GM12878 (cell line): ENCODE measurements at regions not wholly inside any gene's neighbourhood (a gene's known extent, or its start where the extent isn't known, plus 50 kb on each side); places are given as distances from the start of the nearest gene placed in this dataset.

Experiments used
- ATAC-seq: fragments of 200-7000 bp; cut with Tn5 transposase; 3 replicates; pipeline ENCODE4 v1.9.1; 2020; ENCODE audit warnings: mild to moderate bottlenecking, moderate library complexity
- BruUV-seq: library from RNA; stranded (reverse); fragments of 400-500 nt; replicated peaks from 2 replicates; lab custom pipeline; 2021; lab: Mats Ljungman, UMichigan
- CTCF ChIA-PET: fragments of 300-600 bp; sonication (Branson Sonifier 250); formaldehyde crosslinking; extraction: SDS; loops from one replicate; lab custom pipeline; 2021; ENCODE audit warnings: inconsistent platforms; lab: Yijun Ruan, JAX
- POLR2A ChIA-PET: fragments of 350-600 bp; formaldehyde crosslinking; extraction: SDS; loops from one replicate; lab custom pipeline; 2021; ENCODE audit warnings: inconsistent platforms; lab: Charles Lee
- RAD21 ChIA-PET: fragments of 300-600 bp; sonication (Branson Sonifier 250); formaldehyde crosslinking; loops from one replicate; lab custom pipeline; 2023; ENCODE audit warnings: antibody characterized with exemption; ENCODE audit not compliant: unreplicated experiment; lab: Charles Lee
- SMC1A ChIA-PET: fragments of 300-600 bp; sonication (Branson Sonifier 250); formaldehyde crosslinking; loops from one replicate; lab custom pipeline; 2023; ENCODE audit not compliant: unreplicated experiment, uncharacterized antibody; lab: Charles Lee
- DNase-seq: peaks from one replicate; pipeline ENCODE4 v3.0.0-alpha.2; 2011; ENCODE audit warnings: low read depth, low spot score
- FAIRE-seq: peaks from 3 replicates; lab custom pipeline; 2011; peaks lifted over from hg19 to GRCh38; lab: Jason Lieb, UNC
- H2AFZ ChIP-seq: 2 replicates; pipeline ENCODE4 v1.6.0; 2011; ENCODE audit warnings: low read depth, low read length, control low read depth; ENCODE audit not compliant: control insufficient read depth
- H3K27ac ChIP-seq: 2 replicates; pipeline ENCODE4 v1.5.1; 2011; ENCODE audit warnings: control low read depth; ENCODE audit not compliant: control insufficient read depth, insufficient read depth
- H3K27me3 ChIP-seq, 2 experiments: replicated peaks in 1 of 2; 2 replicates each; pipeline versions ENCODE4 v1.6.0 to v1.6.1; 2011; ENCODE audit warnings: low read length in 1 of 2; ENCODE audit not compliant: control insufficient read depth in 2 of 2, insufficient read depth in 2 of 2
- H3K36me3 ChIP-seq, 2 experiments: 2 replicates each; pipeline ENCODE4 v1.5.1; 2011; ENCODE audit warnings: low read length in 1 of 2; ENCODE audit not compliant: control insufficient read depth in 2 of 2, insufficient read depth in 2 of 2
- H3K4me1 ChIP-seq: 2 replicates; pipeline ENCODE4 v1.6.1; 2011; ENCODE audit warnings: mild to moderate bottlenecking, low read length, moderate library complexity, mixed read lengths; ENCODE audit not compliant: control insufficient read depth, insufficient read depth
- H3K4me2 ChIP-seq: 2 replicates; pipeline ENCODE4 v1.6.0; 2011; ENCODE audit warnings: control low read depth; ENCODE audit not compliant: control insufficient read depth, insufficient read depth
- H3K4me3 ChIP-seq: fragments of 200-600 bp; sonication (generic); 2 replicates; pipeline ENCODE4 v1.5.1; 2016
- H3K79me2 ChIP-seq: 2 replicates; pipeline ENCODE4 v1.6.0; 2011; ENCODE audit warnings: low read length; ENCODE audit not compliant: control insufficient read depth, insufficient read depth
- H3K9ac ChIP-seq: 2 replicates; pipeline ENCODE4 v1.8.0; 2011; ENCODE audit warnings: low read length, control low read depth, mixed read lengths; ENCODE audit not compliant: control insufficient read depth, insufficient read depth
- H3K9me3 ChIP-seq: replicated peaks from 3 replicates; pipeline ENCODE4 v1.5.1; 2011; ENCODE audit warnings: mild to moderate bottlenecking, low read length; ENCODE audit not compliant: control insufficient read depth, insufficient read depth
- H4K20me1 ChIP-seq: 2 replicates; pipeline ENCODE4 v1.6.0; 2011; ENCODE audit not compliant: control insufficient read depth, insufficient read depth
- ATF2 ChIP-seq: IDR thresholded peaks from 2 replicates; pipeline ENCODE4 v1.6.1; 2012; ENCODE audit warnings: low read length, inconsistent platforms
- EED ChIP-seq: sonication (generic); IDR thresholded peaks from 2 replicates; pipeline ENCODE4 v1.6.1; 2016; ENCODE audit warnings: antibody characterized with exemption, low read depth
- ESRRA ChIP-seq: IDR thresholded peaks from 2 replicates; pipeline ENCODE4 v1.6.1; 2012; ENCODE audit warnings: mild to moderate bottlenecking, low read length, improper control_type of control experiment
- IKZF1 ChIP-seq: fragments of 450-650 bp; conservative IDR thresholded peaks from 2 replicates; pipeline ENCODE4 v1.6.1; 2017; ENCODE audit warnings: antibody characterized with exemption, mild to moderate bottlenecking
- IKZF2 ChIP-seq, 2 experiments: fragments of 450-650 bp; IDR thresholded peaks; 2 replicates each; pipeline ENCODE4 v1.6.1; 2017; ENCODE audit warnings: mild to moderate bottlenecking in 2 of 2, moderate library complexity in 2 of 2
- KAT2A ChIP-seq: conservative IDR thresholded peaks from 2 replicates; pipeline ENCODE4 v1.6.1; 2011; ENCODE audit warnings: low read depth, low read length; ENCODE audit not compliant: control insufficient read depth
- MYC ChIP-seq: IDR thresholded peaks from 2 replicates; pipeline ENCODE4 v1.6.1; 2011; ENCODE audit warnings: mild to moderate bottlenecking, low read length, moderate library complexity, inconsistent platforms; ENCODE audit not compliant: insufficient read depth, insufficient replicate concordance, insufficient read length, severe bottlenecking
- RELA ChIP-seq: fragments of 450-650 bp; IDR thresholded peaks from 2 replicates; pipeline ENCODE4 v1.8.0; 2014; ENCODE audit warnings: borderline replicate concordance; ENCODE audit not compliant: partially characterized antibody
- SMAD1 ChIP-seq: fragments of 450-650 bp; IDR thresholded peaks from 2 replicates; pipeline ENCODE4 v1.6.1; 2018; ENCODE audit warnings: mild to moderate bottlenecking, low read depth; ENCODE audit not compliant: partially characterized antibody
- SPI1 ChIP-seq: IDR thresholded peaks from 2 replicates; pipeline ENCODE4 v1.6.1; 2011; ENCODE audit warnings: low read depth, mild to moderate bottlenecking, low read length, moderate library complexity, borderline replicate concordance; ENCODE audit not compliant: insufficient read depth
- SRF ChIP-seq, 2 experiments: IDR thresholded peaks; 2 replicates each; pipeline ENCODE4 v1.6.1; 2011; ENCODE audit warnings: low read depth in 2 of 2, low read length in 2 of 2, mild to moderate bottlenecking in 1 of 2, moderate library complexity in 1 of 2
- YY1 ChIP-seq: IDR thresholded peaks from 2 replicates; pipeline ENCODE4 v1.6.1; 2011; ENCODE audit warnings: low read depth, mild to moderate bottlenecking, low read length
- ZNF622 ChIP-seq: fragments of 450-650 bp; IDR thresholded peaks from 2 replicates; pipeline ENCODE4 v1.6.1; 2017; ENCODE audit warnings: mild to moderate bottlenecking, inconsistent platforms
- WGBS: methylation state at CpG from one replicate; pipeline ENCODE4 v1.1.6; 2016; ENCODE audit warnings: low lambda C conversion rate; ENCODE audit not compliant: insufficient replicate concordance, insufficient coverage; ENCODE audit errors: missing lambda C conversion rate; 5-methylcytosine and 5-hydroxymethylcytosine counted together
- in situ Hi-C: fragments of 300-500 bp; cut with MboI; formaldehyde crosslinking; loops from 9 replicates; pipeline ENCODE4 v1.14.3; 2018; ENCODE audit warnings: mixed read lengths
- intact Hi-C: fragments of 100-400 bp; cut with micrococcal nuclease; formaldehyde crosslinking; loops from one replicate; pipeline ENCODE4 v1.14.2; 2022; ENCODE audit not compliant: unreplicated experiment

GRCh38 chr5:171633776-171634470 is 151.7 kb upstream of the SMIM23 start:
- CTCF ChIA-PET = interaction anchor here (0.7 kb wide), 1 partner anchor 8 kb away, joined by 3 read pairs; no protein-coding TSS in a partner anchor
- Histone ChIP-seq H3K27me3 (no peaks in the 10 kb centered on the region; a peak in 2 of 4 replicates), H3K36me3 (no peaks in the 10 kb centered on the region), H3K27ac (no peak overlapping the region), H3K9ac (no peak overlapping the region)
- no TSS peak for BruUV-seq
- in situ Hi-C loops = no loop called here
- DNase-seq (peak; percentile 15), FAIRE-seq (no peak)
- no peak for TF ChIP-seq ATF2
- no peak for TF ChIP-seq KAT2A
- 0 out of 2 replicates have a peak, but pooled peaks have one; percentile 18 for TF ChIP-seq IKZF1
- TF ChIP-seq MYC = no peak
- peak in 1 of 2 experiments; percentile 13; a peak in 1 of 4 replicates for TF ChIP-seq IKZF2 (IDR thresholded peaks at IDR 0.05)
- TF ChIP-seq YY1 = no peak
- 0 out of 2 replicates have a peak, but pooled peaks have one; percentile 11 for TF ChIP-seq EED
- TF ChIP-seq SPI1 = peak; percentile 95
- TF ChIP-seq ESRRA = no peak
- TF ChIP-seq SMAD1 = no peak
- TF ChIP-seq ZNF622 = no peak
- TF ChIP-seq RELA = no peak
- TF ChIP-seq SRF (IDR thresholded peaks at IDR 0.05; ENCODE audit: low read depth in 2 of 2, low read length in 2 of 2) = peak in 1 of 2 experiments; percentile 69; a peak in 1 of 4 replicates
- TF ChIP-seq, all 136 proteins: peak for 5
- peak overlapping the region; percentile 10; the same call in 1 of the 2 replicates for H2AFZ ChIP-seq
- no peaks in the 10 kb centered on the region for H4K20me1 ChIP-seq
- intact Hi-C loops = no loop called here
- H3K4me2 ChIP-seq = peak overlapping the region; percentile 50
- no peaks in the 10 kb centered on the region for H3K9me3 ChIP-seq
- ATAC-seq = peak; percentile 60
- POLR2A ChIA-PET = no interaction called here
- RAD21 ChIA-PET = no interaction called here
- 40% methylated on average over 7 of the region's 7 CpGs for WGBS
- no peak overlapping the region for H3K4me3 ChIP-seq
- no peaks in the 10 kb centered on the region for H3K79me2 ChIP-seq
- SMC1A ChIA-PET = no interaction called here
- peaks cover 16% of the 10 kb centered on the region for H3K4me1 ChIP-seq
